Esophagus (tissue), 2 donors: ENCODE measurements at regions not wholly inside any gene's neighbourhood (a gene's known extent, or its start where the extent isn't known, plus 50 kb on each side); places are given as distances from the start of the nearest gene placed in this dataset.

ENCODE experiments used
- H3K27ac ChIP-seq, 2 donors: one replicate each; pipeline ENCODE4 v1.5.1; 2013; ENCODE audit warnings: low read depth in 2 of 2, mild to moderate bottlenecking in 2 of 2, inconsistent platforms in 1 of 2, low read length in 1 of 2, moderate library complexity in 1 of 2
- H3K27me3 ChIP-seq, 2 donors: one replicate each; pipeline ENCODE4 v1.6.1; 2013; ENCODE audit warnings: low read length in 2 of 2, control low read depth in 1 of 2, mild to moderate bottlenecking in 1 of 2; ENCODE audit not compliant: insufficient read depth in 2 of 2, control insufficient read depth in 1 of 2
- H3K36me3 ChIP-seq, 2 donors: one replicate each; pipeline ENCODE4 v1.6.1; 2013; ENCODE audit warnings: low read length in 1 of 2; ENCODE audit not compliant: control insufficient read depth in 2 of 2, insufficient read depth in 2 of 2
- H3K4me1 ChIP-seq, 2 donors: one replicate each; pipeline ENCODE4 v1.6.1; 2013; ENCODE audit warnings: low read length in 1 of 2; ENCODE audit not compliant: control insufficient read depth in 2 of 2, insufficient read depth in 2 of 2
- H3K4me3 ChIP-seq, 2 donors: one replicate each; pipeline ENCODE4 v1.5.1; 2013; ENCODE audit warnings: low read length in 2 of 2, mild to moderate bottlenecking in 2 of 2, low read depth in 1 of 2, moderate library complexity in 1 of 2
- H3K9me3 ChIP-seq, 2 donors: one replicate each; pipeline ENCODE4 v1.6.1; 2013; ENCODE audit warnings: mild to moderate bottlenecking in 2 of 2, low read depth in 1 of 2, low read length in 1 of 2, moderate library complexity in 1 of 2; ENCODE audit not compliant: control insufficient read depth in 2 of 2, insufficient read depth in 1 of 2
- whole genome bisulfite sequencing, 2 donors: extraction: QIAGEN DNeasy Blood & Tissue Kit; methylation state at CpG; one replicate each; pipeline ENCODE4 v1.1.7; 2013; 5-methylcytosine and 5-hydroxymethylcytosine counted together
- donor health status: healthy with polysubstance abuse.
- donor health status: Bipolar disorder and iron deficiency.

DNA sequence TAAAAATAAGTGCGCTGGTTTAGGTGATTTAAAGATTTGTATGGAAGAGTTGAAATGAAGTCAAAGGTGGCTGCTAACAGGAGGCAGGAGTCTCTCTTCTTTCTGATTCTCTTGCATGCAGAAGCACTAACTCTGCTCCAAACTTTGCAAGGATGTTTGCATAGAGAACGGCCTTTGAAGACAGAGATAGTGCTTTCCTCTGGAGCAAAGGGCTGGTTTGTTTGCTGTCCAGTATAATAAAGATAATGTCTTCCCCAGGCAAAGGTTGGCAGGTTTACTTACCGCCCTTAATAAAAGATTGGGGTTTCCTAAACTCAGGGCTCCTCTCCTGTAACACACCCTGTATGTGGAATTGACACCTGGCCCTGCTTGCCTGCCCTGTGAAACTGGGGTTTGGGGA, 210.6 kb upstream of the RREB1 start:
- H3K36me3 ChIP-seq: no peaks in the 10 kb centered on the region
- H3K27ac ChIP-seq: no peak overlapping the region
- no peaks in the 10 kb centered on the region for H3K27me3 ChIP-seq
- 77 to 89% methylated on average over 3 of the region's 3 CpGs for WGBS, 2 donors
- H3K4me3 ChIP-seq: no peak overlapping the region
- no peaks in the 10 kb centered on the region for H3K4me1 ChIP-seq
- no peaks in the 10 kb centered on the region for H3K9me3 ChIP-seq

DNA sequence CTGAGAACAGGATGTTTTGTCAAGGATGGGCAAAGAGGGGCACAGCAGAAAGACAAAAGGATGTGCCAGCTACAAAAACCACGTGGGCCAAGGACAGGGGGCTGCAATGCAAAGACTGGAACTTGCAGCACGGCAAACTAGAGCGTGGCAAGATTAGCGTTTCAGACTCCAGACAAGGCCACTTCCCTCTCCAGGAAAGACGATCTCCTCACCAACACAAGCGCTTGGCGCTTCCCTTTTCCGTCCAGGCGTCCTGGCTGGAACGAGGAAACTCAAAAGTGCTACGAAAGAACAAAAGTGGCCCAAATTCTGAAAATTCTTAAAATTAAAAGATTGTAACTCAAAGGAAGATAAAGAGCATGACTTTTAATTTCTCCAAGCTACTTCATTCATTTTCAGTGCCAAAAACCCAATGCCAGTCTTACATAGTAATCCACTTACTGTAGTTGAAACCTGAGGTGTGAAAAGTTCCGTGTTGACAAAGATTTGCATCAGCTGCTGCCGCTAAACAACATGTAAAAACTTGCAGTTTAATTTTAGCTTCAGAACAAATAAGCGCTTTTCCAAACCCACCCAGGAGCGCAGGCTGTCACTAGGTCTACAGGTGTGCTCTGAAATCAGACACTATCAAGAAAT, 207.1 kb upstream of the RREB1 start:
- 47 to 62% methylated on average over 15 of the region's 15 CpGs for WGBS, 2 donors
- peak overlapping the region; percentile 82 to 88 for H3K27ac ChIP-seq
- H3K4me1 ChIP-seq: no peaks in the 10 kb centered on the region
- H3K4me3 ChIP-seq: no peak overlapping the region
- no peaks in the 10 kb centered on the region for H3K9me3 ChIP-seq
- no peaks in the 10 kb centered on the region for H3K27me3 ChIP-seq
- no peaks in the 10 kb centered on the region for H3K36me3 ChIP-seq

DNA sequence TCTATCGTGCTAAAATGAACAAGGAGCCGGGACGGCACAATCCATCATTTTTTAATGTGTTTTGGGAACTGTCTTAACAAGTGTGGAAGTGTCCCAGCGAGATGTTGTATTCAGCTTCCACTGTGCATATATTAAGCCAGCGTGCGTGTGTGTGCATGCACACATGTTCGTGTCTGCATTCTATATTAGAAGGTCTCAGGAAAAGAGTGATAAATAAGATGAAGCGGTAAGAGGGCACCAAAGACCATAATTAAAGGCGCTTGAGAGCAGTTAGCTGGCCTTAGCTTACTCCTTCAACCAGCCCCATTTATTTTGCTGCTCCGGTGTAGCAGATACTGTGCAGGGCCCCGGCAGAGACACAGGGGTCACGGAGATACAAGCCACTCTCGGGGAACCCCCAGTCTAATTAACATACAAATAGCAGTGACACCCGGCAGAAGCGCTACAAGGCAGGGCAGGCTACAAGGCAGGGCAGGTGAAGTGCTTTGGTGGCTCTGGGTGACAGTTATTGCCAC, 206.5 kb upstream of the RREB1 start:
- no peak overlapping the region for H3K4me3 ChIP-seq
- H3K4me1 ChIP-seq: no peaks in the 10 kb centered on the region
- no peaks in the 10 kb centered on the region for H3K36me3 ChIP-seq
- WGBS, 2 donors: 40 to 62% methylated on average over 15 of the region's 15 CpGs
- H3K9me3 ChIP-seq: no peaks in the 10 kb centered on the region
- no peaks in the 10 kb centered on the region for H3K27me3 ChIP-seq
- peak overlapping the region; percentile 81 to 82 for H3K27ac ChIP-seq

DNA sequence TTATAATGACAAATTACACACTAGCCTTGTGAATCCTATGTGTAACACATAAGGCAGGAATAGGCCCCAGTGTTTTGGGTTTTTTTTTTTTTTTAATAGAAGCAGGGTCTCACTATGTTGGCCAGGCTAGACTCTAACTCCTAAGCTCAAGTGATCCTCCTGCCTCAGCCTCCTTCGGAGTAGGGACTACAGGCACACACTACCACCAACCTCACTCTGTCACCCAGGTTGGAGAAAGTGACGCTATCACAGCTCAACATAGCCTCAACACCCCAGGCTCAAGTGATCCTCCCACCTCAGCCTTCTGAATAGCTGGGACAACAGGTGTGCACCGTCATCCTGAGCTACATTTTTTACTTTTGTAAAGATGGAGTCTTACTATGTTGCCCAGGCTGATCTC, 205.8 kb upstream of the RREB1 start:
- Histone ChIP-seq H3K36me3 (no peaks in the 10 kb centered on the region), H3K4me1 (no peaks in the 10 kb centered on the region), H3K9me3 (no peaks in the 10 kb centered on the region), H3K27ac (peak overlapping the region in 1 of 2 donors; percentile 8), H3K27me3 (no peaks in the 10 kb centered on the region), H3K4me3 (no peak overlapping the region)
- 96 to 98% methylated on average over 3 of the region's 3 CpGs for WGBS, 2 donors

DNA sequence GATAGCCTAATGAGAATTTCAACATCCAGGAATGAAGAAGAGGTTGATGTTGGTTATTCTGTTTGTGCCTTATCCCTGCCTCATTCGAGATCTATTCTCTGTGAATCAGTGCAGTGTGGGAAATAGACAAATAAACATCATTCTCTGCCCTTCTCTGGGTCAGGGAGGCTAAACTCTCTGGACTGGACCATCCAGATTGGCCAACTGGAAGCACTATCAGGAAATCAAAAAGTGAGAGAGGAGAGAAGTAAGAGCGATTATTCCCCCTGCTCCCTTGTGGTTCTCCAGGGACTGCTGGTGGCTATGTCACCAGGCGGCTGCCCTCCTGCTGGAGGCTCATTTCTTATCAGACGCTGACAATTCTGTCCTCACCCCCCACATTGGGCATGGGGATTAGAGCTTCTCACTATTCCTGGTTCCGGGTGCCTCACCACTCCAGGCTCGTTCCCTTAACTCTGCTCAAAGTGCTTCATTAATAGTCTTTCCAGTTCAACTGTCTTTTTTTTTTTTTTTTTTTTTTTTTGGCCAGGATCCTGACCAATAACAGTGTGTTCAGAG, 201.7 kb upstream of the RREB1 start:
- Histone ChIP-seq H3K4me3 (no peak overlapping the region), H3K36me3 (no peaks in the 10 kb centered on the region), H3K4me1 (no peaks in the 10 kb centered on the region), H3K27ac (no peak overlapping the region), H3K9me3 (no peaks in the 10 kb centered on the region), H3K27me3 (no peaks in the 10 kb centered on the region)
- WGBS, 2 donors: 67 to 70% methylated on average over 6 of the region's 6 CpGs

DNA sequence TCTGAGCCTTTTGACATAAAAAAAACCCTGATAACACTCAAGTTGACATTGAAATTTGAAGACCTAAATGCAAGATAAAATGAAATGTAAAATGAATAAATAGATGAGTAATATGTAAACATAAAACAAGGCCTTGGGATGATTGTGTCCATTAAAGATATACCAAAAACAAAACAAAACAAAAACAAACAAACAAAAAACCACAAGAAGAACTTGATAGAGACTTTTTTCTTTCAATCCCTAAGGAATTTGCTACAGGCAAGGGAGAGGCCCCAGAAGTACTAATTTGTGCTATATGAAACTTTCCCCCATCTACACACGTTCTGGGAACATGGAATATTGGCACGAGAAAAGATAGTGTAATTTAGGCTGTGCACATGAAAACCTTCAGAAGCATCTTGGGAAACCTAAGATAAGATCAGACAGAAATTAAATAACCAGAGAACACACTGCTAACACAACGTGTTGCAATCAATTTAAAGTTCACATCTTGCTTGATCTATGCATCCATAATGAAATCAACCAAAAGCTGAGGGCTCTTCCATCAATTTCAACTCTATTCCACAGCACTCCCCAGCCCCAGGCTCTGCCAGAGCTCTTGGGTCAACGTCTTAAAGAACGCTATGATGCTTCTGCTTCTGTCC, 201.1 kb upstream of the RREB1 start:
- H3K9me3 ChIP-seq: no peaks in the 10 kb centered on the region

DNA sequence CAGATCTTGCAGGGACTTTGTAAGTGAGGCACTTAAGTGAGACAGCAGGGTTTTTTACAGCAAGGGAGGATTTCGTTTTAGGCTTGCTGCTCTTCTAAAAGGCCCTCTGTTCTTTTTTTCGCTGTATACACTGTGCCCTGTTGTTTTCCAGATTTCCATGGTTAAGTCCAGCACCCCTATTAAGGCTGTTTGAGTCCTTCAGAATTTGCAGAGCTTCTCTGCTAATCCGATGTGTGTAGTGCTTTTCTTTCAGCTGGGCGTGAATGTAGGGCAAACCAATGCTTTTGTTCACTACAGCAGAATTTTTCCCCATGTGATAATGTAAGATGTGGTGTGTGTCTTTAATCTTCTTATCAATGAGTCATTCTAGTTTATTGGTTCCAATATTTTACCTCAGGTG, 200.5 kb upstream of the RREB1 start:
- H3K9me3 ChIP-seq: no peaks in the 10 kb centered on the region
- H3K27ac ChIP-seq: no peak overlapping the region
- no peaks in the 10 kb centered on the region for H3K36me3 ChIP-seq
- H3K27me3 ChIP-seq: no peaks in the 10 kb centered on the region
- H3K4me3 ChIP-seq: no peak overlapping the region
- H3K4me1 ChIP-seq: no peaks in the 10 kb centered on the region
- 87% methylated on average over 4 of the region's 4 CpGs for WGBS, 2 donors

More for the DNA sequence above, 201.1 kb upstream of the RREB1 start:
- no peaks in the 10 kb centered on the region for H3K4me1 ChIP-seq
- 74 to 75% methylated on average over 5 of the region's 5 CpGs for WGBS, 2 donors
- H3K36me3 ChIP-seq: no peaks in the 10 kb centered on the region
- no peak overlapping the region for H3K4me3 ChIP-seq
- no peaks in the 10 kb centered on the region for H3K27me3 ChIP-seq
- no peak overlapping the region for H3K27ac ChIP-seq

DNA sequence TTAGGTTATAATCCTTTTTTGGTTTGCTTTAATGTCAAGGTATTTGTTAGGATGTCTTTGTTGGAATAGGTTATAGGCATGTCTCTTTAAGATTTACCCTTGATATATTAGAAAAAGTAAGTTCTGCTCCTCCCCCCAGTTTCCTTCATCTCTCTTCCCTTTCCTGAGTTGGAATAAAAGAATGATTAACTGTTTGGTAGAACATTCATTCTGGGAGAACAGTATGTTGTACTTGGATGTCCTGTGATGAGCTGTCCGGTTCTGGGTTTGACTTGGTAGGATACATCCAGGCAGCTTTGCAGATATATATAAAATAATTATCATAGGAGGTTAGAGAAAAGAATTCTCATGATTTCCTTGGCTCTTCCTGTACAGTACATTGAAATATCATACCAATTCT, 199.6 kb upstream of the RREB1 start:
- no peaks in the 10 kb centered on the region for H3K36me3 ChIP-seq
- H3K9me3 ChIP-seq: no peaks in the 10 kb centered on the region
- no peaks in the 10 kb centered on the region for H3K4me1 ChIP-seq
- H3K27ac ChIP-seq: no peak overlapping the region
- 85 to 93% methylated on average over 1 of the region's 1 CpG for WGBS, 2 donors
- no peaks in the 10 kb centered on the region for H3K27me3 ChIP-seq
- H3K4me3 ChIP-seq: no peak overlapping the region

DNA sequence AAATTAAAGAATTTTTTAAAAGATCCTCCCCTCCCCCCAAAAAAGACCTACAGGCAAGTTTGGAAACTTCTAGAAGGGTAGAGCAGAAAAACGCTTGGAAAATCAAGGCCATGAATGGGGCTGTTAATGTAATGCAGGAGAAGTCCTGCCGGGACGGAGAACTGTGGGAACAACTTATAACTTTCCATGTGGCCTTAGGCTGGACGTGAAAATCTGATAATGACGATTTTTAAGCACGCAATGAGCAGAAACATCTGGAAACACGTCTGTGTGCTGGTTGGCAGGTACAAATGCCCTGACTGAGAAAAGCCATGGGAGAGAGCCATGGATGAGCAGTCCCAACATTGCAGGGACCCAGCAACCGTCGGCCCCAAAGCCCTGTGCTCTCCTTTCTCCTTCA, 198.7 kb upstream of the RREB1 start:
- no peaks in the 10 kb centered on the region for H3K9me3 ChIP-seq
- no peak overlapping the region for H3K4me3 ChIP-seq
- no peak overlapping the region for H3K27ac ChIP-seq
- H3K4me1 ChIP-seq: peaks cover 0 to 2% of the 10 kb centered on the region in 2 donors
- no peaks in the 10 kb centered on the region for H3K27me3 ChIP-seq
- no peaks in the 10 kb centered on the region for H3K36me3 ChIP-seq
- 73 to 82% methylated on average over 9 of the region's 9 CpGs for WGBS, 2 donors
